H1 (cell line): ENCODE measurements at regions not wholly inside any gene's neighbourhood (a gene's known extent, or its start where the extent isn't known, plus 50 kb on each side); places are given as distances from the start of the nearest gene placed in this dataset.

Source experiments
- CTCF ChIA-PET: fragments of 300-600 bp; sonication (Branson Sonifier 250); formaldehyde crosslinking; loops from one replicate; lab custom pipeline; 2021; ENCODE audit not compliant: partially characterized antibody; lab: Charles Lee
- POLR2A ChIA-PET: fragments of 300-600 bp; sonication (Branson Sonifier 250); formaldehyde crosslinking; loops from one replicate; lab custom pipeline; 2021; ENCODE audit warnings: inconsistent platforms; ENCODE audit not compliant: partially characterized antibody; lab: Charles Lee
- DNase-seq, 2 experiments: peaks; one replicate each; pipeline versions ENCODE4 v3.0.0 to v3.0.0-alpha.2; 2010 to 2022; ENCODE audit warnings: low spot score in 2 of 2, low read depth in 1 of 2, mixed read lengths in 1 of 2
- FAIRE-seq: peaks from 2 replicates; lab custom pipeline; 2011; peaks lifted over from hg19 to GRCh38; lab: Jason Lieb, UNC
- H2AFZ ChIP-seq: 2 replicates; pipeline ENCODE4 v1.8.1; 2012; ENCODE audit warnings: low read length, inconsistent platforms
- H2AK5ac ChIP-seq: 2 replicates; pipeline ENCODE4 v1.6.1; 2013; ENCODE audit warnings: low read depth, low read length
- H2BK120ac ChIP-seq: replicated peaks from 2 replicates; pipeline ENCODE3; 2013; ENCODE audit warnings: low read depth, low read length, inconsistent platforms
- H2BK12ac ChIP-seq: 2 replicates; pipeline ENCODE4 v1.6.1; 2013; ENCODE audit warnings: low read depth, low read length
- H2BK15ac ChIP-seq: 2 replicates; pipeline ENCODE4 v1.6.1; 2013; ENCODE audit warnings: low read length
- H2BK20ac ChIP-seq: 2 replicates; pipeline ENCODE4 v1.6.1; 2013; ENCODE audit warnings: low read length
- H2BK5ac ChIP-seq: 2 replicates; pipeline ENCODE4 v1.6.1; 2013; ENCODE audit warnings: low read depth, low read length
- H3K14ac ChIP-seq: 2 replicates; pipeline ENCODE4 v1.6.1; 2013; ENCODE audit warnings: inconsistent platforms; ENCODE audit not compliant: insufficient read length
- H3K18ac ChIP-seq: 2 replicates; pipeline ENCODE4 v1.6.1; 2013; ENCODE audit warnings: low read length; ENCODE audit errors: extremely low read depth
- H3K23ac ChIP-seq: 2 replicates; pipeline ENCODE4 v1.6.1; 2013; ENCODE audit warnings: inconsistent platforms; ENCODE audit not compliant: insufficient read length
- H3K23me2 ChIP-seq: 2 replicates; pipeline ENCODE4 v1.6.1; 2013; ENCODE audit warnings: low read depth, low read length
- H3K27ac ChIP-seq: 2 replicates; pipeline ENCODE4 v1.6.1; 2011; ENCODE audit warnings: low read depth, low read length, inconsistent platforms
- H3K27me3 ChIP-seq, 4 experiments: replicated peaks in 1 of 4; 1 replicate in 1 of 4; 2 replicates in 3 of 4; pipeline versions ENCODE4 v1.6.1 to v1.8.1; 2011 to 2013; ENCODE audit warnings: low read length in 3 of 4, mild to moderate bottlenecking in 3 of 4, inconsistent platforms in 2 of 4, mixed read lengths in 2 of 4, moderate library complexity in 1 of 4; ENCODE audit not compliant: control insufficient read depth in 3 of 4, insufficient read depth in 3 of 4; ENCODE audit errors: extremely low read depth in 1 of 4
- H3K36me3 ChIP-seq, 4 experiments: 2 replicates each; pipeline versions ENCODE4 v1.6.1 to v1.8.1; 2011 to 2013; ENCODE audit warnings: mild to moderate bottlenecking in 4 of 4, low read length in 3 of 4, moderate library complexity in 2 of 4, control low read depth in 1 of 4, inconsistent platforms in 1 of 4; ENCODE audit not compliant: insufficient read depth in 4 of 4, control insufficient read depth in 2 of 4
- H3K4ac ChIP-seq: replicated peaks from 2 replicates; pipeline ENCODE3; 2013; ENCODE audit warnings: low read length, low read depth, mixed read lengths, inconsistent platforms; ENCODE audit not compliant: insufficient read length
- H3K4me1 ChIP-seq, 4 experiments: replicated peaks in 1 of 4; 1 replicate in 1 of 4; 2 replicates in 3 of 4; pipeline versions ENCODE4 v1.6.1 to v1.8.1; 2011 to 2013; ENCODE audit warnings: low read length in 3 of 4, inconsistent platforms in 2 of 4, mixed read lengths in 1 of 4; ENCODE audit not compliant: insufficient read depth in 4 of 4, control insufficient read depth in 3 of 4
- H3K4me2 ChIP-seq, 2 experiments: 2 replicates each; pipeline versions ENCODE4 v1.6.1 to v1.8.1; 2011 to 2013; ENCODE audit warnings: low read depth in 2 of 2, low read length in 2 of 2, control low read depth in 1 of 2, inconsistent platforms in 1 of 2, mild to moderate bottlenecking in 1 of 2; ENCODE audit not compliant: insufficient read depth in 1 of 2
- H3K4me3 ChIP-seq, 4 experiments: fragments of 200-600, 300-600 bp in 1 of 4; sonication (generic), shearing (Covaris generic), sonication (Bioruptor Twin) in 1 of 4; 2 replicates each; pipeline versions ENCODE4 v1.5.1 to v1.8.1; 2011 to 2016; ENCODE audit warnings: low read length in 4 of 4, low read depth in 3 of 4, control low read depth in 2 of 4, inconsistent platforms in 2 of 4, mild to moderate bottlenecking in 2 of 4, mixed read lengths in 1 of 4, moderate library complexity in 1 of 4; ENCODE audit not compliant: insufficient read depth in 2 of 4; ENCODE audit errors: extremely low read depth in 1 of 4
- H3K56ac ChIP-seq: replicated peaks from 2 replicates; pipeline ENCODE3; 2013; ENCODE audit warnings: low read depth, mild to moderate bottlenecking, mixed read lengths, low read length, inconsistent platforms; ENCODE audit not compliant: insufficient read length
- H3K79me1 ChIP-seq: 2 replicates; pipeline ENCODE4 v1.6.1; 2013; ENCODE audit warnings: low read depth, low read length, control low read depth
- H3K79me2 ChIP-seq, 2 experiments: 2 replicates each; pipeline versions ENCODE4 v1.6.1 to v1.8.1; 2012 to 2013; ENCODE audit warnings: low read length in 2 of 2, mild to moderate bottlenecking in 2 of 2, inconsistent platforms in 1 of 2; ENCODE audit not compliant: insufficient read depth in 2 of 2, control insufficient read depth in 1 of 2
- H3K9ac ChIP-seq, 4 experiments: replicated peaks in 1 of 4; 1 replicate in 1 of 4; 2 replicates in 3 of 4; pipeline versions ENCODE4 v1.6.1 to v1.8.1; 2011 to 2013; ENCODE audit warnings: low read depth in 3 of 4, low read length in 3 of 4, control low read depth in 2 of 4, mild to moderate bottlenecking in 2 of 4, moderate library complexity in 2 of 4, inconsistent platforms in 1 of 4; ENCODE audit errors: extremely low read depth in 1 of 4
- H3K9me3 ChIP-seq, 2 experiments: 2 replicates each; pipeline versions ENCODE4 v1.6.1 to v1.8.1; 2012 to 2013; ENCODE audit warnings: mild to moderate bottlenecking in 2 of 2, moderate library complexity in 2 of 2, control low read depth in 1 of 2, inconsistent platforms in 1 of 2, low read depth in 1 of 2, low read length in 1 of 2, mixed read lengths in 1 of 2; ENCODE audit not compliant: insufficient read depth in 2 of 2
- H4K20me1 ChIP-seq, 2 experiments: replicated peaks in 1 of 2; 2 replicates each; pipeline versions ENCODE3 to v1.8.1; 2011 to 2013; ENCODE audit warnings: inconsistent platforms in 2 of 2, low read length in 2 of 2, mild to moderate bottlenecking in 1 of 2; ENCODE audit not compliant: insufficient read depth in 2 of 2, control insufficient read depth in 1 of 2
- H4K5ac ChIP-seq: 2 replicates; pipeline ENCODE4 v1.6.1; 2013; ENCODE audit warnings: low read length, low read depth, mixed read lengths, inconsistent platforms; ENCODE audit not compliant: insufficient read length
- H4K8ac ChIP-seq: 2 replicates; pipeline ENCODE4 v1.8.0; 2013; ENCODE audit warnings: mild to moderate bottlenecking, moderate library complexity, low read length, inconsistent platforms; ENCODE audit not compliant: insufficient read depth; ENCODE audit errors: extremely low read depth
- H4K91ac ChIP-seq: replicated peaks from 2 replicates; pipeline ENCODE3; 2013; ENCODE audit warnings: low read length, mixed read lengths, inconsistent platforms; ENCODE audit not compliant: insufficient read length
- SUZ12 ChIP-seq: fragments of 200-600 bp; sonication (generic); IDR thresholded peaks from 2 replicates; pipeline ENCODE4 v1.6.1; 2012; ENCODE audit warnings: mild to moderate bottlenecking, inconsistent platforms, low read length, moderate library complexity, mixed read lengths
- WGBS, 2 experiments: shearing (Covaris generic) in 1 of 2; methylation state at CpG; one replicate each; pipeline versions ENCODE4 v1.1.6 to v1.1.7; 2013 to 2015; ENCODE audit warnings: low lambda C conversion rate in 2 of 2, mixed read lengths in 2 of 2, inconsistent platforms in 1 of 2, low coverage in 1 of 2, missing lambda C conversion rate in 1 of 2; ENCODE audit not compliant: insufficient replicate concordance in 2 of 2, insufficient coverage in 1 of 2, insufficient read length in 1 of 2; ENCODE audit errors: extremely low coverage in 1 of 2, missing lambda C conversion rate in 1 of 2; 5-methylcytosine and 5-hydroxymethylcytosine counted together

DNA sequence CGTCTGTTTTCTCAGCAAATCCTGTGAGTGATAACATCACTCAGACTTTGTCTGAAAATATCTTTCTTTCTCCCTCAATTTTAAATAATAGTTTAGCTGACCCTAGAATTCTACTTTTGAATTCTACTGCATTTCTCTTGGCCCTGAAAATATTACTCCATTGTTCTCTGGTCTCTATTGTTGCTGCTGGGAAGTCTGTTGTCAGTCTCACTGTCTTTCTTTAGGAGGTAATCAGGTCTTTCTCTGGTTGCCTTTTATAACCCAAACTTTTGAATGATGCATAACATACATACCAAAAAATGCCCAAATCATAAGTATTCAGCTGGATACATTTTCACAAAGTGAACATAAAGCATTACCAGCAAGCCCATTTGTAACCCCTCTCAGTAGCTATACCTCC lies 100.0 kb downstream of the MATN1 start:
- Histone ChIP-seq H3K79me1 (no peaks in the 10 kb centered on the region), H3K27me3 (no peaks in the 10 kb centered on the region), H4K8ac (no peak overlapping the region), H4K20me1 (no peaks in the 10 kb centered on the region), H3K9me3 (peaks cover 11 to 14% of the 10 kb centered on the region in 2 experiments), H3K23ac (no peak overlapping the region), H3K36me3 (no peaks in the 10 kb centered on the region), H3K4ac (no peak overlapping the region), H2BK5ac (no peak overlapping the region), H3K14ac (no peak overlapping the region), H3K18ac (no peak overlapping the region), H3K9ac (no peak overlapping the region), H3K56ac (no peak overlapping the region), H3K4me1 (no peaks in the 10 kb centered on the region), H3K4me3 (no peak overlapping the region), H4K5ac (no peak overlapping the region), H3K27ac (no peak overlapping the region), H2BK15ac (no peak overlapping the region), H2AK5ac (no peak overlapping the region), H2AFZ (no peak overlapping the region), H2BK20ac (no peak overlapping the region), H4K91ac (no peak overlapping the region), H3K79me2 (no peaks in the 10 kb centered on the region), H3K23me2 (no peaks in the 10 kb centered on the region), H2BK12ac (no peak overlapping the region), H3K4me2 (no peak overlapping the region), H2BK120ac (no peak overlapping the region)
- FAIRE-seq (no peak), DNase-seq (no peak)
- CTCF ChIA-PET = interaction anchor here (1.5 to 2.0 kb wide), 2 partner anchors 10 to 15 kb away, joined by 4 to 5 read pairs; no protein-coding TSS in a partner anchor
- 100% methylated on average over 1 of the region's 1 CpG; no CpG with 5 or more reads in 1 of the 2 experiments for WGBS, 2 experiments
- POLR2A ChIA-PET = no interaction called here
- no peak for TF ChIP-seq SUZ12
